CD4-positive, CD25-positive, alpha-beta regulatory T cell (primary cell): ENCODE measurements at regions not wholly inside any gene's neighbourhood (a gene's known extent, or its start where the extent isn't known, plus 50 kb on each side); places are given as distances from the start of the nearest gene placed in this dataset.
"Not testable (repeated sequence)": the region's sequence is repeated elsewhere in the genome, so short reads cannot be mapped to it uniquely, and the experiment has no call there.

ENCODE experiments used
- ATAC-seq, 2 donors: fragments of 150-1000 bp; cut with Tn5 transposase; one replicate each; pipeline ENCODE4 v1.10.0; 2021; ENCODE audit warnings: low read depth in 2 of 2, moderate number of reproducible peaks in 2 of 2, moderate library complexity in 1 of 2
- DNase-seq, 3 donors: peaks; one replicate each; pipeline versions ENCODE4 v3.0.0 to v3.0.0-alpha.2; 2012 to 2022; ENCODE audit warnings: mixed read lengths in 1 of 3
- H3K27ac ChIP-seq: one replicate; pipeline ENCODE4 v1.7.0; 2013; ENCODE audit warnings: mild to moderate bottlenecking, low read length; ENCODE audit not compliant: insufficient read depth, poor library complexity, severe bottlenecking
- H3K27me3 ChIP-seq: one replicate; pipeline ENCODE4 v1.7.0; 2013; ENCODE audit warnings: low read length; ENCODE audit not compliant: control insufficient read depth, insufficient read depth
- H3K36me3 ChIP-seq: one replicate; pipeline ENCODE4 v1.7.0; 2013; ENCODE audit warnings: mild to moderate bottlenecking, low read length, moderate library complexity; ENCODE audit not compliant: control insufficient read depth, insufficient read depth
- H3K4me1 ChIP-seq: 2 replicates; pipeline ENCODE4 v1.7.0; 2013; ENCODE audit warnings: mild to moderate bottlenecking, low read length; ENCODE audit not compliant: insufficient read depth, control insufficient read depth, poor library complexity, severe bottlenecking
- H3K4me3 ChIP-seq: one replicate; pipeline ENCODE4 v1.7.0; 2013; ENCODE audit warnings: low read depth, mild to moderate bottlenecking, low read length, moderate library complexity
- H3K9me3 ChIP-seq, 2 experiments: 1 replicate in 1 of 2; 2 replicates in 1 of 2; pipeline ENCODE4 v1.7.0; 2013; ENCODE audit warnings: low read length in 2 of 2, mild to moderate bottlenecking in 1 of 2, moderate library complexity in 1 of 2; ENCODE audit not compliant: control insufficient read depth in 2 of 2
- H3K27ac Mint-ChIP-seq, 3 donors: one replicate each; pipeline ENCODE4 v1.8.0; 2020 to 2022; ENCODE audit warnings: mild to moderate bottlenecking in 3 of 3, mixed read lengths in 3 of 3, moderate library complexity in 2 of 3
- H3K27me3 Mint-ChIP-seq: one replicate; pipeline ENCODE4 v1.8.0; 2022; ENCODE audit warnings: mild to moderate bottlenecking, mixed read lengths
- H3K36me3 Mint-ChIP-seq: one replicate; pipeline ENCODE4 v1.8.0; 2020; ENCODE audit warnings: mixed read lengths
- H3K4me1 Mint-ChIP-seq, 4 donors: one replicate each; pipeline ENCODE4 v1.8.0; 2020 to 2022; ENCODE audit warnings: mixed read lengths in 4 of 4, mild to moderate bottlenecking in 1 of 4
- H3K4me3 Mint-ChIP-seq, 4 donors: one replicate each; pipeline ENCODE4 v1.8.0; 2020 to 2022; ENCODE audit warnings: mild to moderate bottlenecking in 4 of 4, mixed read lengths in 4 of 4, moderate library complexity in 3 of 4
- H3K9me3 Mint-ChIP-seq, 7 donors: one replicate each; pipeline ENCODE4 v1.8.0; 2020 to 2022; ENCODE audit warnings: mixed read lengths in 7 of 7, mild to moderate bottlenecking in 3 of 7, moderate library complexity in 2 of 7

DNA sequence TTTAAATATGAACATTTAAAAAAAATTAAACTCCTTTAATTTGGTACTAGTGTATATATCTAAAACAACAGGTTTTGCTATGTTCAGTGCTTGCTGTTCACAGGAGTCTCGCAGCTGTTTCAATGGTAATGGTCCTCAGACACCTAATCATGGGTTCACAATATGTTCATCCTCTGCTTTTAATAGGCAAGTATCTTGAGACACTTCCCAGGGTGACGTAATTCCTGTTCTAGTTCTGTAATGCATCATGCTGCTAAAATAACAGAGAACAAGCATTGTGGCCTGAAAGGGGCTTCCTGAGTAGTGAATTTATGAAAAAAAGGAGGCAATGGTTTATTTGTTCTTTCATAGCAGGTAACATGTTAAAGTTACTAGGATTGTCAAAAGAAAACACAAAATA lies 625.2 kb upstream of the GBE1 start:
- H3K36me3 Mint-ChIP-seq: no peaks in the 10 kb centered on the region
- no peaks in the 10 kb centered on the region for H3K4me1 Mint-ChIP-seq
- Histone ChIP-seq H3K9me3 (peaks cover 0 to 2% of the 10 kb centered on the region in 2 experiments), H3K4me3 (no peak overlapping the region), H3K27me3 (no peaks in the 10 kb centered on the region), H3K36me3 (no peaks in the 10 kb centered on the region), H3K27ac (no peak overlapping the region), H3K4me1 (no peaks in the 10 kb centered on the region)
- ATAC-seq (no peak), DNase-seq (no peak)
- no peak overlapping the region for H3K27ac Mint-ChIP-seq
- H3K4me3 Mint-ChIP-seq: no peak overlapping the region
- peaks cover 0 to 16% (median 8%) of the 10 kb centered on the region in 7 donors for H3K9me3 Mint-ChIP-seq
- H3K27me3 Mint-ChIP-seq: no peaks in the 10 kb centered on the region

DNA sequence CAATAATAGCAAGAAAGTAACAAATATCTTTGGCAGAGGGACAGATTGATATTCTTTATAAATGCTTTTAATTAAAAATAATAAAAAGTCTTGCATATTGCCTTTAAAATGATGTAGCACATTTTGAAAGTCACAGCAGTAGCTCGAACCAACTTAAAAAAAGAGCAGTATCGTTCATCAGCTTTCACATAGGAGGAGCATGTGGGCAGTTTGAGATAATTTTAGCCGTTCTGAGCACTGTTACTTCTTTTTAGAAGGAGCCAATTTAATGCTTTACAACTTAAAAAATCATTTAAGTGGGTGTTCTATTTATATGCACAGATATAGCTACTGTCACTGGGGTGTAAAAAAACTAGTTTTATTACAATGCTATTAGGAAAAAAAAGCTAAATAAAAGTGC lies 622.7 kb upstream of the GBE1 start:
- DNase-seq: no peak
- Histone ChIP-seq H3K36me3 (no peaks in the 10 kb centered on the region), H3K4me3 (no peak overlapping the region), H3K27ac (no peak overlapping the region), H3K27me3 (no peaks in the 10 kb centered on the region), H3K4me1 (no peaks in the 10 kb centered on the region), H3K9me3 (peaks cover 0 to 2% of the 10 kb centered on the region in 2 experiments)
- no peaks in the 10 kb centered on the region for H3K36me3 Mint-ChIP-seq
- H3K4me1 Mint-ChIP-seq: no peaks in the 10 kb centered on the region
- no peak overlapping the region for H3K27ac Mint-ChIP-seq
- H3K4me3 Mint-ChIP-seq: no peak overlapping the region
- no peaks in the 10 kb centered on the region for H3K27me3 Mint-ChIP-seq
- H3K9me3 Mint-ChIP-seq: peaks cover 0 to 12% (median 8%) of the 10 kb centered on the region in 7 donors
- ATAC-seq: no peak

DNA sequence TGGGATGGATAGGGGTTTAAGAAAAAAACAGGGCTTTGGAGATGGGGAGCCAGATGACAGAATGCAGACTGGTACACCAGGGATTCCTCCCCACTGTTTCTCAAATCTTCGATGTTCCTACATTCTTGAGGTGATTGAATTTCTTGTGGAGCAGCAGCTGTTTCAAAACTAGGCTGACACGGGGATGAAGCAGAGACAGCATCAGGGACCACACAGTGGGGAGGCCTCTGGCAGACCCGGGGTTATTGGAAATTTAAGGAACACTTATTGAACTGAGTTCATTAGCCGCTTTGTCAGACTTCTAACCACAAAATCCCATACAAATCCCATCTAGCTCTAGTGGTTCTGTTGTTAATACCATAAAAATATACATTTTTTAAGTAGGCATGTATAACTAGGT lies 621.4 kb upstream of the GBE1 start:
- H3K4me1 Mint-ChIP-seq: no peaks in the 10 kb centered on the region
- no peaks in the 10 kb centered on the region for H3K36me3 Mint-ChIP-seq
- H3K27ac Mint-ChIP-seq: peak overlapping the region in 1 of 3 donors; percentile 53
- H3K9me3 Mint-ChIP-seq: peaks cover 0 to 12% (median 6%) of the 10 kb centered on the region in 7 donors
- no peak overlapping the region for H3K4me3 ChIP-seq
- no peaks in the 10 kb centered on the region for H3K4me1 ChIP-seq
- no peaks in the 10 kb centered on the region for H3K27me3 Mint-ChIP-seq
- no peak overlapping the region for H3K27ac ChIP-seq
- H3K9me3 ChIP-seq: peaks cover 2 to 3% of the 10 kb centered on the region in 2 experiments
- no peak for ATAC-seq
- no peaks in the 10 kb centered on the region for H3K36me3 ChIP-seq
- H3K4me3 Mint-ChIP-seq: no peak overlapping the region
- no peak for DNase-seq
- H3K27me3 ChIP-seq: no peaks in the 10 kb centered on the region

- Mint-ChIP-seq H3K9me3 (peaks cover 2 to 37% (median 4%) of the 10 kb centered on the region in 7 donors), H3K27me3 (no peaks in the 10 kb centered on the region), H3K36me3 (no peaks in the 10 kb centered on the region), H3K4me3 (no peak overlapping the region), H3K4me1 (no peaks in the 10 kb centered on the region), H3K27ac (no peak overlapping the region)
- peaks cover 2 to 8% of the 10 kb centered on the region in 2 experiments for H3K9me3 ChIP-seq
- H3K27ac ChIP-seq: no peak overlapping the region
- no peak overlapping the region for H3K4me3 ChIP-seq
- no peaks in the 10 kb centered on the region for H3K36me3 ChIP-seq
- DNase-seq (no peak), ATAC-seq (no peak)
- H3K27me3 ChIP-seq: no peaks in the 10 kb centered on the region
- H3K4me1 ChIP-seq: no peaks in the 10 kb centered on the region
These were observed 616.9 kb upstream of the GBE1 start for GRCh38 chr3:82378392-82378791.

DNA sequence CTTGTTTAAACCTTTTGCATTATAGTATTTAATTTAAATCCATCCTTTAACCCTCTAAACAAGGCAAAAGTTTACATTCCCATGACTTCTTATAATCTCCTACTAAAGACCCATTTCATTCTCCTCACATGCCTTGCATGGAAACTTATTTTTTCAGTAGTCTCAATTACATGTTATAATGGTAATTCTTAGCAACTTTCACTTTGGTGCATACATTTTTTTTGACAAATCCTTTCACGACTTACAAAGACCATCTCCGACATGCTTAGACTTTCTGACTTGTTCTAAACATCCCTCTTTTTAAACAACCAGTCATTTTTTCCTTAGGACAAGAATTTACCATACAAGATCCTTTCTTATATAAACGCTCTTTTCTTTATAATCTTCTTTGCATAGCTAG lies 615.4 kb upstream of the GBE1 start:
- no peaks in the 10 kb centered on the region for H3K27me3 Mint-ChIP-seq
- H3K27ac ChIP-seq: no peak overlapping the region
- no peak overlapping the region for H3K4me3 ChIP-seq
- no peak overlapping the region for H3K4me3 Mint-ChIP-seq
- H3K9me3 ChIP-seq: peaks cover 0 to 8% of the 10 kb centered on the region in 2 experiments
- H3K36me3 Mint-ChIP-seq: no peaks in the 10 kb centered on the region
- no peak for ATAC-seq
- no peaks in the 10 kb centered on the region for H3K36me3 ChIP-seq
- H3K27me3 ChIP-seq: no peaks in the 10 kb centered on the region
- no peaks in the 10 kb centered on the region for H3K4me1 Mint-ChIP-seq
- no peak for DNase-seq
- H3K4me1 ChIP-seq: no peaks in the 10 kb centered on the region
- peaks cover 2 to 45% (median 5%) of the 10 kb centered on the region in 7 donors for H3K9me3 Mint-ChIP-seq
- no peak overlapping the region for H3K27ac Mint-ChIP-seq

GRCh38 chr3:82373833-82374232 lies 612.4 kb upstream of the GBE1 start:
- not testable (repeated sequence) for H3K27ac ChIP-seq, H3K27me3 ChIP-seq, H3K4me3 ChIP-seq, DNase-seq, H3K36me3 Mint-ChIP-seq, H3K36me3 ChIP-seq, H3K27ac Mint-ChIP-seq, H3K4me1 Mint-ChIP-seq, H3K27me3 Mint-ChIP-seq, H3K4me3 Mint-ChIP-seq, H3K9me3 ChIP-seq, ATAC-seq, H3K4me1 ChIP-seq
- peaks cover 1 to 40% (median 3%) of the 10 kb centered on the region in 7 donors for H3K9me3 Mint-ChIP-seq

DNA sequence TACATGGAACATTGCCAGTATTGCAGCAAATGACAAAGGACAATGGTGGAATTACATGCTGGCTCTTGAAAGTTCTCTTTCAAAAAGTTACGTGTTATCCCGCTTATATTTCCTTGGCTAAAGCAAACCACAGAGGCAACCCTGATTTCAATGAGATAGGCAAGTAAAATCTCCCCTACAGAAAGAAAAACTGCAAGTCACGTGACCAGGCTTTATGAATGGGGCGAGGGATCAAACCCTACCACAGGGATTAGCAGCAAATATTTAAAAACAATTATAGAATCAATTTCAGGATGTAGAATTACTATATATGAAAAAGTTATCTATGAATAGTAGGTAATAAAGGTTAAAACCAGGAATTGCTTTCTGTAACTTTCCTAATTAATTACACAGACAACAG lies 603.4 kb upstream of the GBE1 start:
- no peaks in the 10 kb centered on the region for H3K9me3 ChIP-seq
- no peaks in the 10 kb centered on the region for H3K36me3 ChIP-seq
- H3K4me1 Mint-ChIP-seq: no peaks in the 10 kb centered on the region
- no peak overlapping the region for H3K4me3 Mint-ChIP-seq
- ATAC-seq (no peak), DNase-seq (no peak)
- no peaks in the 10 kb centered on the region for H3K36me3 Mint-ChIP-seq
- H3K9me3 Mint-ChIP-seq: peaks cover 0 to 10% (median 4%) of the 10 kb centered on the region in 7 donors
- no peaks in the 10 kb centered on the region for H3K27me3 ChIP-seq
- H3K4me1 ChIP-seq: no peaks in the 10 kb centered on the region
- no peaks in the 10 kb centered on the region for H3K27me3 Mint-ChIP-seq
- H3K4me3 ChIP-seq: no peak overlapping the region
- no peak overlapping the region for H3K27ac ChIP-seq
- H3K27ac Mint-ChIP-seq: no peak overlapping the region

GRCh38 chr3:82363131-82363530 lies 601.7 kb upstream of the GBE1 start:
- no peaks in the 10 kb centered on the region for H3K36me3 ChIP-seq
- H3K36me3 Mint-ChIP-seq: no peaks in the 10 kb centered on the region
- no peak overlapping the region for H3K4me3 Mint-ChIP-seq
- no peak overlapping the region for H3K27ac Mint-ChIP-seq
- H3K9me3 ChIP-seq: no peaks in the 10 kb centered on the region
- no peaks in the 10 kb centered on the region for H3K4me1 Mint-ChIP-seq
- no peak overlapping the region for H3K4me3 ChIP-seq
- no peak overlapping the region for H3K27ac ChIP-seq
- H3K9me3 Mint-ChIP-seq: peaks cover 0 to 12% (median 4%) of the 10 kb centered on the region in 7 donors
- DNase-seq: no peak
- no peaks in the 10 kb centered on the region for H3K27me3 Mint-ChIP-seq
- no peaks in the 10 kb centered on the region for H3K4me1 ChIP-seq
- ATAC-seq: no peak
- no peaks in the 10 kb centered on the region for H3K27me3 ChIP-seq
